GM10248 (cell line): ENCODE measurements at regions not wholly inside any gene's neighbourhood (a gene's known extent, or its start where the extent isn't known, plus 50 kb on each side); places are given as distances from the start of the nearest gene placed in this dataset.

Source experiments
- CTCF ChIA-PET: fragments of 300-600 bp; sonication (Branson Sonifier 250); formaldehyde crosslinking; extraction: SDS; loops from one replicate; lab custom pipeline; 2021; ENCODE audit warnings: antibody characterized with exemption; lab: Yijun Ruan, JAX
- POLR2A ChIA-PET: fragments of 350-650 bp; sonication (Branson Sonifier 250); formaldehyde crosslinking; extraction: SDS; loops from one replicate; lab custom pipeline; 2020; ENCODE audit warnings: antibody characterized with exemption; lab: Yijun Ruan, JAX
- DNase-seq: peaks from one replicate; pipeline ENCODE4 v3.0.0; 2012; ENCODE audit errors: extremely low spot score
- CTCF ChIP-seq: IDR thresholded peaks from 2 replicates; pipeline ENCODE4 v1.5.1; 2012; ENCODE audit warnings: mild to moderate bottlenecking, low read depth; ENCODE audit errors: extremely low read depth, missing control alignments, control extremely low read depth

DNA sequence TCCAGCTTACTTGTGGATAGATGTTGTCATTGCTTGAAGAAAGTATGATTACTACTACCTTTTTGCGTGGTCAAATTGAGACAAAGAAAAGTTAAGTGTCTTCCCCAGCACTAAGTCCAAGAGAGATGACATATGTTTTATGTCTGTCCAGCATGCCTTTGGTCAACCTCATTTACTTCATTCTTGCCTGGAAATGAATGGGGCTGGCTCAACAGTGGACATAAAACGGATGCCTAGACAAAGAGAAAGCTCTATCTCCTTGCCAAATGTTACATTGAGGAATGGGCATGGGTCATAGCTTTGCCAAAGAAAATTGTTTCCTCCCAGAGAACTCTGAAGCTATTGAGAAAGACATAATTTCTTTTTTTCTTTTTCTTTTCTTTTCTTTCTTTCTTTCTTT is 82.4 kb upstream of the PLPPR4 start:
- ChIA-PET POLR2A (no interaction called here), CTCF (interaction anchor here (1.2 to 3.3 kb wide), 6 partner anchors 12 to 1278 kb away, joined by 3 to 37 read pairs (median 6); no protein-coding TSS in a partner anchor)
- no peak for TF ChIP-seq CTCF
- DNase-seq = no peak

DNA sequence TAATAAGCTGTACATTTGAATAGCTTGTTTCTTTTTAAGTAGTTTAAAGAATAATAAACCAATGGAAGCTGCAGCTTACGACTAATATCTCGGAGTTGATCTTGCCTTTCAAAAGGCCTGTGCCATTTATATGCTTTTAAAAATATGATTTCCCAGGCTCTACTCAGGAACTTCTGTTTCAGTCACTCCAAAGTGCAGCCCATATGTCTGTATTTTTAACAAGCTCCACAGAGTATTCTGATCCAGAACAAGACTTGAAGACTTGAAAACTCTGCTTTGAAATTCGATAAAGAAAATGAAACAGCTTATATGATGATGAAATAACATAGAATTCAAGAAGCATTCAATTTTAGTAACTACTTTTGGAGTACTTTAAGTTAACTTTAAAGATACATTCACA is 79.1 kb upstream of the PLPPR4 start:
- no peak for DNase-seq
- TF ChIP-seq CTCF = no peak
- CTCF ChIA-PET = interaction anchor here (1.4 to 2.4 kb wide), 4 partner anchors 11 to 500 kb away, joined by 3 to 9 read pairs (median 6); no protein-coding TSS in a partner anchor
- POLR2A ChIA-PET = no interaction called here

GRCh38 chr1:99193431-99193830 is 70.9 kb upstream of the PLPPR4 start:
- CTCF ChIA-PET = interaction anchor here (1.0 to 1.4 kb wide), 3 partner anchors 8 to 19 kb away, joined by 3 to 9 read pairs (median 4); no protein-coding TSS in a partner anchor
- no peak for DNase-seq
- TF ChIP-seq CTCF = no peak
- POLR2A ChIA-PET = no interaction called here

GRCh38 chr1:99198393-99198792 is 65.9 kb upstream of the PLPPR4 start:
- ChIA-PET POLR2A (no interaction called here), CTCF (interaction anchor here (1.1 to 2.9 kb wide), 3 partner anchors 10 to 328 kb away, joined by 3 to 9 read pairs (median 4); no protein-coding TSS in a partner anchor)
- no peak for TF ChIP-seq CTCF
- no peak for DNase-seq

DNA sequence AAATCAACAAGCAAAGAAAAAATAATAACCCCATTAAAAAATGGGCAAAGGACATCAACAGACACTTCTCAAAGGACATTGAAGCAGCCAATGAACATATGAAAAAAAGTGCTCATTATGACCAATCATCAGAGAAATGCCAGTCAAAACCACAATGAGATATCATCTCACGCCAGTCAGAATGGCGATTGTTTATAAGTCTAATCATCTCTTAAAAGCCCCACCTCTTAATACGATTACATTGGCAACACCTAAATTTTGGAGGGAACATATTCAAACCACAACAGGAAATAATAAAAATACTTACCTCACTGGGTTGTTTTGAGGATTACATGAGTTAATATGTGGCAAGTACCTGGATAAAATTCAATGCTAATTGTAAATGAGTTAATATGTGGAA is 57.1 kb upstream of the PLPPR4 start:
- no peak for DNase-seq
- TF ChIP-seq CTCF = no peak
- CTCF ChIA-PET = interaction anchor here (0.6 kb wide), 1 partner anchor 19 kb away, joined by 3 read pairs; no protein-coding TSS in a partner anchor
- POLR2A ChIA-PET = no interaction called here
